ENCODE measurements at regions not wholly inside any gene's neighbourhood (a gene's known extent, or its start where the extent isn't known, plus 50 kb on each side); places are given as distances from the start of the nearest gene placed in this dataset.

- DNase-seq (ENCODE audit: low read depth): no peak
Observed at GRCh38 chr3:182214416-182214815, 502.7 kb downstream of the SOX2 start.

GRCh38 chr3:182215881-182216280 is 504.2 kb downstream of the SOX2 start:
- DNase-seq (ENCODE audit: low read depth): no peak

- DNase-seq (ENCODE audit: low read depth): no peak
Observed at GRCh38 chr3:182216311-182216970, 504.7 kb downstream of the SOX2 start.

DNA sequence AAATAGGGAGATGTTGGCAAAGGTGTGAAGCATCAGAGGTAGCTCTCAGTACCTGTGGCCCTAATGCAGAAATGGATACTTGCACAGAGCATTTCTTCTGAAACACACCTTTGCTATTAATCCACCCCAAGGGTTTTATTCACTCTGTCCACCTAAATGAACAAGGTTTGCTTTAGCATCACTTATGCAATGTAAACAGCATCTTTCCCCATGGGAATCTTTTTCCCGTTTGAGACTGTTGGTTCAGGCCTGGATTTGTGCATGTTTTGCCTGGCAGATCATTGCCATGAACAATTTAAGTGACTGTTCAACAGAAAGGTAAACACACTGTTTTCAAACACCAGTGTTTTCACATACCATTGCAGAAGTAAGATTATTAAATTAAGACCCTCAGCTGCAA is 508.3 kb downstream of the SOX2 start:
- DNase-seq (ENCODE audit: low read depth): no peak

- no peak for DNase-seq (ENCODE audit: low read depth)
Observed at GRCh38 chr3:182220471-182220870, 508.7 kb downstream of the SOX2 start.

GRCh38 chr3:182226995-182227394 is 515.3 kb downstream of the SOX2 start:
- DNase-seq (ENCODE audit: low read depth): no peak

- no peak for DNase-seq (ENCODE audit: low read depth)
Observed at GRCh38 chr3:182233405-182233804, 521.7 kb downstream of the SOX2 start.

GRCh38 chr3:182233957-182234356 is 522.2 kb downstream of the SOX2 start:
- no peak for DNase-seq (ENCODE audit: low read depth)

- no peak for DNase-seq (ENCODE audit: low read depth)
Observed at GRCh38 chr3:182234881-182235280, 523.2 kb downstream of the SOX2 start.

DNA sequence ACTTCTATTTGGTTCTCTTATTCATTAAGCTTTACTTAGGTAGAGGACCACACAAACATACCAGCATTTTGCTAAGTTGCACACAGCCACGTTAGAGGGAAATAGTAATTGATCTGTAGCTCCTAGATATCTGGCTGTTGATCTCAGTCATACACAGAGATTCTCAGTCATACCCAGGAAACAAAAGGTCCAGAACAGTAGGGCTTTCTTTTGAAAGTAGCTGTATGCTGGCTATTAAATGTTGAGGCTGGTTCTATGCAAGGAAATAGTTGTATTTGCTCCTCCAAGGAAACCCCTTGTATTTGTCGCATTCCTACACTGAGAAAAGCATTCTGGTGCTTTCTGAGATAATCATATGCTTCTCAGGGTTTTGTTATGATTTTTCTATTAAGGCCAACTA is 523.8 kb downstream of the SOX2 start:
- DNase-seq (ENCODE audit: low read depth): no peak

DNA sequence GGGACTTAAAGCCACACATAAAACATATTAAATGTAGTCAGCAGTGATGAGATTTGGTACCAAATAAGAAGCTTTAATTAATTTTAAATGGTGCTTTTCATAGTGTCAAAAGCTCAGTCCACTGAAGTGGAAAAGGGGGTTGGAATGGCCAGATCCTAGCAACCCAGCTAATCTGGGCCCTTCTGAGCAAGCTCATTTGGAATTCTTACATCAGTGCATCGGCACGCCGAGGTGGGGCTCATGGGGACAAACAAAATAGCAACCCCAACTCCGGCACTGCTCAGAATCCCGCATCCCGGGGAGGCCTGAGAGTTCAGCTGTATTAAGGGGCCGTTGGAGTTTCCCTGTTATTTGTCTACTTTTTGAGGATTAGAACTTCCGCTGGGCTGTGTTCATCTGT is 526.4 kb downstream of the SOX2 start:
- no peak for DNase-seq (ENCODE audit: low read depth)

- DNase-seq (ENCODE audit: low read depth): no peak
Observed at GRCh38 chr3:182239316-182239715, 527.6 kb downstream of the SOX2 start.

DNA sequence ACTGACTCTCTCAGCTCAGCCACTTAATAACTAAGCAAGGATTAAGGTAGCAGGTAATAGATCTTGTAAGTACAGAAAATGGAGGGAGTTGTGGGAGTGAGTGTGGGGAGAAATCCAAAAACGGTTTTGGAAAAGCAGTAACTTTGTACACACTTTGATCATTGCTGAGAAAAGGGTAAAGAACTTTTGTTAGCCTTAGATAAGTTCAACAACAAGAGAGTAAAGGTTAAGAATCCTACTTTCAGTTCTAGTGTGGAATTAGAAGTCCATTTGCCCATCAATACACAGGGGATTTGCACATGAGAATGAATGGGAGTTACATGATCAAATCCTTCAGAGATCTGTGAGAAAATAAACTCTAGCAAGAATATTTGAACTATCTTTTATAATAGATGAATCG is 528.7 kb downstream of the SOX2 start:
- no peak for DNase-seq (ENCODE audit: low read depth)

DNA sequence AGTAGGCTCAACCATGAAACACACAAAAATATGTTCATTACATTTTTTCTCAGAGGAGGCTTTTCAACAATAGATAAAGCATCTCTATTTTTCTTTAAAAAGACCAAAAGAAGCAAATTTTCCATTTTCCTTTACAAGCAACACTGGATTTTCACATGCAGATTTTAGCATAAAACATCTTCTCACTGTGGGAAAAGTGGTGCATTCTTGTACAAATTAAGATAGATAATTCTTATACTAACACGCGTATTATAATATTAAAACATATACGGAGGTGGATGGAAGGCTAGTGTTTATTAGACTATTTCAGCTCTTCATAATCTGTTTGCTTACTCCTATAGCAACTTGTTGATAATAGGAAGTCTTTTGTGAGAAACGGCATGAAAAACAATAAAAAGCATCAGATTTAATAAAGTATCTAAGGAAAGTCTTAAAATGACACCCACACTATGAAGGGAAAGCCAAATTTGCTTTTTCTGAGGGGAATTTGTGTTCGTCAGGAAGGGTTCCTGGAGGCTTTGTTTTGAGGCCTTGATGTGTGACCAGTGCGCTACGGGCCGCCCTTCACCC is 529.6 kb downstream of the SOX2 start:
- DNase-seq (ENCODE audit: low read depth): no peak

GRCh38 chr3:182241766-182242488 is 530.2 kb downstream of the SOX2 start:
- DNase-seq (ENCODE audit: low read depth): no peak

- DNase-seq (ENCODE audit: low read depth): no peak
Observed at GRCh38 chr3:182242489-182242942, 530.8 kb downstream of the SOX2 start.

DNA sequence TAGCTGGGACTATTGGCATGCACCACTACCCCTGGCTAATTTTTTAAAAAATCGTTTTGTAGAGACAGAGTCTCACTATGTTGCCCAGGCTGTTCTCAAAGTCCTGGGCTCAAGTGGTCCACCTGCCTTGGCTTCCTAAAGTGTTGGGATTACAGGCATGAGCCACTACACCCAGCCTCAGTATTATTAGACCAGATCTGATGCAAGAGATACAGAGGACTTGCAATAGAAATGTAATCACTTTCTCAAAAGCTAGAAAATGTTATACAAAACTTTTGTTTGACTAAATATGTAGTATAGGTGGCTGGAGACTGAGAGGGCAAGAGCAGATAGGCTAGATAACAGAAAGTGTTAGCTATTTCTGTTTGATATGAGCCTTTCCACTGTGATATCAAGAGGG is 531.9 kb downstream of the SOX2 start:
- no peak for DNase-seq (ENCODE audit: low read depth)

GRCh38 chr3:182244222-182244971 is 532.7 kb downstream of the SOX2 start:
- DNase-seq (ENCODE audit: low read depth): no peak

DNA sequence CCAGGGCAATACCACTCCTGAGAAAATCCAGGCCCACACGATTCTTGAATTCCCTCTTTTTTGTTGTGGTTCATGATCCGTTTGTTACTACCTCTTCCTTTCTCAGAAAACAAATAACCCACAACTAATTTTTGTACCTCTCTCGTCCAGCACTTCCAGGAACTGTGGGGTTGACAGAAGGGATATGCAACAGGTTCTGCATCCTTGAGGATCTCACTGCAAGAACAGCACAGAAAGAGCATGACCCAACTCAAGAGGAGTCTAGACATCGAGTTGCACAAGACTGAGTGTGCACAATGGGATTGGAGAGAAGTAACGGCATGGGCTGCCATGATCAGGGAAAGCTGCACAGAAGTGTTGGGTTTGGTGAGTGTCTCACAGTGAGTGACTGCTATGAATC is 533.3 kb downstream of the SOX2 start:
- DNase-seq (ENCODE audit: low read depth): no peak

DNA sequence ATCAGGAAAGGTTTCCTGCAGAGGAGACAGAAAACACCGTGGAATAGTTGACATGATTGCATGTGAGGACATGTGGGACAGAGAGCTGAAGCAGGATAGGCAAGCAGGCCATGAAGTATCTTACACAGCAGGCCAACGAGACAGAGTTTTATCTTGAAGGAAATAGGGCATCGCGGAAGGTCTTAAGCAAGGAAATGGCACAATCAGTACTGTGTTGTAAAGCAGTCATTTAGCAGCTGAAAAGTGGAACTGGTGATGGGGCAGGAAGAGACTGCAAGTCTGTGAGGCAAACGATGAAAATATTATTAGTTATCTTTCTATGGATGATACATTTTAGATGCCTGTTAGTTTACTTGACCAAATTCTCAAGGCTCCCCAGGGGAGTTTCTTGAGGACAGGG is 535.1 kb downstream of the SOX2 start:
- no peak for DNase-seq (ENCODE audit: low read depth)

DNA sequence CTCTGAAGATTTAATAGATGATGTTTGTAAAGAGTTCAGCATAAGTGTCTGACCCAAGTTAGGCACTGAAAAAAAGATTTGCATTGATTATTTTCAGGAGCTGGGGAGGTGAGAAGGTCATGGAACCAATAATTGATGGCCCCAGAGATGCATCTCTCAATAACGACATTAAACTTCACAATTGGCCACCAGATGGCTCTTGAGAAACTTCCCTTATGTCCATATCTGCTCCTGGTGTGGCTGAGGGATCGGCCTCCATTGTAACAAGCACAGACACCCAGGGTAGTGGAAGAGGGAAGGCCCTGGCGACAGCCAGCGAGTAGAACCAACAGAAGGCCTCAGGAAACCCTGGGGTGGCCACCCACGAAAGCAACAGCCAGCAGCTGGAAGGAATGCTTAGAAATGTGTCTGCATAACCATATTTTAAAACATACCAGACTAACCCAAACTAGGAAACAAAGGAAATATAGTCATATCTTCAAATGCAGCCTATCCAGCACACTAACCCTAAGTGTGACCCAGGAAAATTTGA is 536.7 kb downstream of the SOX2 start:
- no peak for DNase-seq (ENCODE audit: low read depth)

- no peak for DNase-seq (ENCODE audit: low read depth)
Observed at GRCh38 chr3:182252802-182253201, 540.5 kb upstream of the ATP11B start.

GRCh38 chr3:182255158-182255557 is 538.1 kb upstream of the ATP11B start:
- DNase-seq (ENCODE audit: low read depth): no peak
